Jurkat, Clone E6-1 (cell line): ENCODE measurements at regions not wholly inside any gene's neighbourhood (a gene's known extent, or its start where the extent isn't known, plus 50 kb on each side); places are given as distances from the start of the nearest gene placed in this dataset.

Experiments
- DNase-seq: peaks from one replicate; pipeline ENCODE4 v3.0.0-alpha.2; 2011; ENCODE audit warnings: low read depth, low spot score
- H3K4me3 ChIP-seq: 2 replicates; pipeline ENCODE4 v1.5.1; 2011; ENCODE audit warnings: mild to moderate bottlenecking, low read length, control low read depth, moderate library complexity

DNA sequence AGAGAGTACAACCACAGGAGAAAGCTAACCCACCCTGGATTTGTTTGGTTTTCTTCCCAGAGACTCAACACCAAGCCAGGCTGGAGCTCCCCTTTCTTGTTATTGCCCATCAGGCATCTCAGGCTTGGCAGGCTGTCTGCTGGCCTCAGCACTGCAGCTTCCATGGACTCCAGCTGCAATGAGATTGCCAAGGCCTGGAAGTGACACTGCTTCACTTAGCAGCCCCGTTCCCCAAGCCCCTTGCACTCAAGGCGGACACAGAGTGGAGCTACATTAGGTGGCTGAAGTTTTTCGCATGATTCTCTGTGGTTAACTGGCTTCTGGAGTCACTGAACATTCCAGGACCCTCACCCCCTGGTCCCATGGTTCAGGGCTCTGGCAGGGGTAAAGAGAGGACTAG, 163.1 kb upstream of the GDF10 start:
- no peak for DNase-seq
- H3K4me3 ChIP-seq: no peak overlapping the region

DNA sequence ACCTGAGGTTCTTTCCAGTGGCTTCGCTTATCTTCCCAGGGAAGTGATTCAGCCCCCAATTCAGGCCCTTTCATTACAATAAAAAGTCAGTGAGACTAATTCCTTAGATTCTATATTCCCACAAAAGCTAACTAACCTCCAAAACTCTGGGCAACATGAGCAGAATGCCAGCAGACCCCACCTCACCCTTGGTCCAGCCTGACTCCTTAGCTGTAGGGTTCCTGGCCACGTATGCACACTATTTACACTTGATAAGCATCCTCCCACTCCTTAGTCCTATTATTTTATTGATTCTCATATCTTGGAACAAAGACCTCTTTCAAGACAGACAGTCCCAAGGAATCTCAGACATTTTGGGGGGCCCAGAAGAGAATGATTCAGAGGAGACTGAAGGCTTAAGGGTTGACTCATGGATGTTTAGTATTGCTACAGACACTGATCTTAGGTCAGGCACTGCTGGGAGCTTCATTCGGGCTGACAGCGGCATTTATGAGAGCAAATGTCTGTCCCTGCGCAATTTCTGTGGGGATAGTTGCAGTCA, 162.6 kb upstream of the GDF10 start:
- no peak overlapping the region for H3K4me3 ChIP-seq
- DNase-seq: no peak

DNA sequence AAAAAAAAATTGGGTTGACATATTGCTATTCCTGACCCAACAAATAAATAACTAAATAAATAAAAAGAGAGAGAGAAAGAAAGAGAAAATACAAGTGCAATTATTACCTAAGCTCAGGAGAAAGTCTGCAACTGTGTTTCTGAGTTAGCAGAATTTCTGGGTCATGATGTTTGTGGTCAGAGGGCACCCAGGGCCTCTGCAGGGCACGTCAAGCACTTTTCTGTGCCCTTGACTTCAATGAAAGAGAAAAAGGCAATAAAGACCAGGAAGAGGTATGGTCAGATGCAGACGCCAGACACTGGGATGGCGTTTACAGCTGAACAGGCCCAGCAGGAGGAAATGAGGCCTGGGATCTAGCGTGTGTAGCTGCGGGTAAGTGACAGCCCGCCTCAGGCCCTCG, 160.9 kb upstream of the GDF10 start:
- H3K4me3 ChIP-seq: no peak overlapping the region
- no peak for DNase-seq

DNA sequence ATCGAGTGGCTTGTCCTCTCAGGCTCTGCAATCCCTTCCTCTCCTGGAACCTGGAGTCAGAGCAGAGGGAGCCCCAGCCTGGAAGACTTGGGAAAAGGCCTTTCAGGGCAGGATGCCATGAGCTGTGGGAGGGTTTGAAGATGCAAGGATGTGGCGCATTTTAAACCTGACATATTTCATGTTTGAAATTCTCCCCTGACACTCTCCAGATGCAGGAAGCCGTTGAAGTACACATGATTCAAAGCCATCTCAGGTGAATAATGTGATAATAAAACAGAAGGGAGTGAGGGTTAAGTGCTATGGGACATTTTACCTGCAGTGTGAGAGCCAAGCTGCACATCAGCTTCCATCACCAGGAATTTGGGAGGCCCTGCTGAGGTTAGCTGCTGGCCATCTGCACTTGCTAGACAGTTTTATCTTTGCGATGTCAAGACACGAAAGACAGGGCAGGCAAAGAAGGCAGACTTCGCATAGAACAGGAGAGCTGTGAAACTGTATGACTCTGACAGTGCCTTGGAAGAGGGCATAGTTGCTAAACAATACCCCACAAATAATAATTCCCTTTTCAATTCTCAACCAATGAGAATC, 159.1 kb upstream of the GDF10 start:
- H3K4me3 ChIP-seq: no peak overlapping the region
- no peak for DNase-seq

- DNase-seq: no peak
- H3K4me3 ChIP-seq: no peak overlapping the region
These were observed 158.6 kb upstream of the GDF10 start for GRCh38 chr10:47141349-47141748.

DNA sequence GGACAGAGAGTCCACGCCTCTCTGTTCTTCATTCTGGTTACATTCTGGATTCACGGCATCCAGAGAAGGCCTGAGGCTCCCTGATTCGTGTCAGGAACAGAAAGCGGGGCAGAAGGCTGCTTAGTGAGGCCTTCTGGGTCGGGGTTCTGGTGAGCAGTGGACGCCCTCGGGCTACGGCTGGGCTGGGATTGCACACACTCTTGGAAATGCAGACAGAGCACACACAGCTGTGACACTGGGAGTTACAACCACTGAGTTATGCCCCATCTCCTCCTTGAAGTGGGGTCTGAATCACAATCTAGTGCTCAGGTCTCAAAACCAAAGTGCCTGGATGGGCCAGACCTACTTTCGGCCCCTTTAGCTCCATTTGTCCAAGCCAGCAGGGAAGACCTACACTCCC, 156.9 kb upstream of the GDF10 start:
- H3K4me3 ChIP-seq: no peak overlapping the region
- DNase-seq: no peak

GRCh38 chr10:47143473-47143872, 156.5 kb upstream of the GDF10 start:
- no peak for DNase-seq
- H3K4me3 ChIP-seq: no peak overlapping the region

DNA sequence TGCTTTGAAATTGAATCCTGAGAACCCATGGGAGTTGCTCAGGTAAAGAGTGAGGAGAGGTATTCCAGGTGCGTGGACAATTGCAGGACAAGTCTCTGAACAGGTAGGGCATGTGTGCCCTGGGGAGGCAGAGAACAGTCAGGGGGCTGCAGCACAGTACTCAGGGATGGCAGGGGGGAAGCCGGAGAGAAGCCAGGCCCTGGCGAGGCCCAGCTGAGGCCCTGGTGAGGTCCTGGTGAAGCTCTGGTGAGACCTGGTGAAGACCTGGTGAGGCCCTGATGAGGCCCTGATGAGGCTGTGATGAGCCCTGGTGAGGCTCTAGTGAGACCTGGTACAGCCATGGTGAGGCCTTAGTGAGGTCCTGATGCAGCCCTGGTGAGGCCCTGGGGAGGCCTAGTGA, 155.5 kb upstream of the GDF10 start:
- no peak for DNase-seq
- no peak overlapping the region for H3K4me3 ChIP-seq

DNA sequence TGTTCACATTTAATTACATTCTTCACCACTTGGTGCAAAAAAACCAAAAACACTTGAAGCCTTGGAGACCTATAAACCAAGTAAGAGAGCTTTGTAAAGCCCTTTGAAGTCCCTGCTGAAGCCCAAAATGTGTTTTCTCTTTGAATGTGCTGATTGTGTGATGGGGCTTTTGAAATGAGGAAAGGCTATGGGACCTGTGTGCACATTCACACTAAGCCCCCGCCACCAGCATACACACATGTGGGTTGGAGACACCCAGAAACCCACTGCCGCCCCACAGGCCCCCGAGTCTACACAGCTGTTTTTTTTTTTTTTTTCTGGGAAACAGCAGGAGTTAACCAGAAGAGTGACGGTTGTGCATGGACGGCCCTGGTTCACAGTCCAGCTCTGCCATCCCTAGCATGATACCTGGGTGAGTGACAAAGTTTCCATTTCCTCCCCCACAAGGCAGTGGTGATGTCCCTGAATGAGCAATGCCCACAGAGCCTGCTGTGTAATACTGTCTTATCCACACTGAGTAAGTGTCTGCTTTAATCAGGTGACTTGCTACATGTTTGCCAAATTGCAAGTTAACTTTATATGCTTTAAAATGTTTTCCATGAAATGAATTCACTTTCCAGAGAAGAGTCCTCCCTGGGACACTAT, 154.6 kb upstream of the GDF10 start:
- no peak for DNase-seq
- H3K4me3 ChIP-seq: no peak overlapping the region

GRCh38 chr10:47146572-47146971, 153.4 kb upstream of the GDF10 start:
- DNase-seq: no peak
- H3K4me3 ChIP-seq: no peak overlapping the region

DNA sequence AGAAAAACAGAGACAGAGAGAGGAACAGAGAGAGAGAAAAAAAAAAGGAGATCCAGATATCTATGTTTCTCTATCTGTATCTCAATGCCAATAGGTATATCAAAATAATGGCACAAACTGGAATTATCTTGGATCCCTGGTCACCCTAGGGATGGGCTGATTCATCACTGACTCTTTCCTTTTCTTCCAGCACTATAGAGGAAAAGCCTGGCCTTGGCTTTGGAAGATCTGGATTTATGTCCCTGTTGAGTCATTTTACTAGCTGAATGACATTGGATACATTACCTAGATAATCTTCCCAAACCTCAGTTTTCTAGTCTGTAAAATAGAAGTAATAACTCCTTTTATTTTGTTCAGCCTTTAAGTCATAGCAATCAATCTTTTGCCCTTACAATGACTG, 152.8 kb upstream of the GDF10 start:
- no peak overlapping the region for H3K4me3 ChIP-seq
- DNase-seq: no peak

- no peak overlapping the region for H3K4me3 ChIP-seq
- no peak for DNase-seq
These were observed 149.4 kb upstream of the GDF10 start for GRCh38 chr10:47150581-47150980.

GRCh38 chr10:47151920-47152319, 148.1 kb upstream of the GDF10 start:
- no peak for DNase-seq
- H3K4me3 ChIP-seq: no peak overlapping the region

- peak; percentile 47 for DNase-seq
- no peak overlapping the region for H3K4me3 ChIP-seq
These were observed 147.1 kb upstream of the GDF10 start for GRCh38 chr10:47152861-47153349.

- DNase-seq: no peak
- H3K4me3 ChIP-seq: no peak overlapping the region
These were observed 145.2 kb upstream of the GDF10 start for GRCh38 chr10:47154762-47155161.

- H3K4me3 ChIP-seq: no peak overlapping the region
- DNase-seq: no peak
These were observed 143.1 kb upstream of the GDF10 start for GRCh38 chr10:47156873-47157272.

DNA sequence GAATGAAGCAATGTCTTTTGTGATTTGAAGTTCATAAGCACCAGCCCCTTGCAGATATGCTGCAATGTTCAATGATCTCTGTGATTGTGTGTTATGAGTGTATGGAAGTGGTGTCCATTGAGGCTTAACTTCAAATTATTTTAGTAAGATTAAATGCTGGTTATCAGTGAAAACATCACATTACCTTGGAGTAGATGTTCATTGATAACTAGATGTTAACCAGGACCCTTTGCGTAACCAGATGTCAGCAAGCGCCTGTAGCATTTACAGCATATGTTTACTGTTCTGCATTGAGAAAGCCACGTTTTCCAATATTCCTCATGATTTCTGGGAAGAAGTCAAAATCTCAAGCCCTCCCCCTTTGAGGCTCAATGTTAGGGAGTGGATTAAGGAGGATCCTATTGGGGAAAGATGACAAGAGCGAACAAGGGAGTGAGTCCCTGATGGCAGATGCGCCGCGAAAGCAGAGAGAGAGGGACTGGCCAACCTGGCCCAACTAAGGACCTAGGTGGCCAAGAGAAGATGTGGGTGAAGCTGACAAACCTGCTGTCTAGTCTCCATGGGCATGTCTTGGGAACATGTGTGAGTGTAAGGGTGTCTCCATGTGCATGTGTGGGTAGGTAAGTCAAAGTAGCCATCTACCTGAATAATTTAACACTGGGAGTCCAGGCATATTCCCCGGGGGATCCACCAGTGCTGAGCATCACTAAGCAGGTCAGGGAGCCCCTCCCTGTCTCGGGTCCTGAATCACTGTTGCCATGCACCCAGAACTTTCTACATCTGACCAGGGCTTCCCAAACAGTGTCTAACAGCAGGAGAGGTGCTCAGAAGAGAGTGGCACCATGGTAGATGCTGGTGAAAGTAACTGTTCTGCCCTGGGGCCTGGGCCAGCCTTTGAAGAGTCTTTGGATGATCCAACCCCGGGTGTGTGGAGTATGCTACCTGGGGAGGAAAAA, 141.6 kb upstream of the GDF10 start:
- H3K4me3 ChIP-seq: no peak overlapping the region
- no peak for DNase-seq

DNA sequence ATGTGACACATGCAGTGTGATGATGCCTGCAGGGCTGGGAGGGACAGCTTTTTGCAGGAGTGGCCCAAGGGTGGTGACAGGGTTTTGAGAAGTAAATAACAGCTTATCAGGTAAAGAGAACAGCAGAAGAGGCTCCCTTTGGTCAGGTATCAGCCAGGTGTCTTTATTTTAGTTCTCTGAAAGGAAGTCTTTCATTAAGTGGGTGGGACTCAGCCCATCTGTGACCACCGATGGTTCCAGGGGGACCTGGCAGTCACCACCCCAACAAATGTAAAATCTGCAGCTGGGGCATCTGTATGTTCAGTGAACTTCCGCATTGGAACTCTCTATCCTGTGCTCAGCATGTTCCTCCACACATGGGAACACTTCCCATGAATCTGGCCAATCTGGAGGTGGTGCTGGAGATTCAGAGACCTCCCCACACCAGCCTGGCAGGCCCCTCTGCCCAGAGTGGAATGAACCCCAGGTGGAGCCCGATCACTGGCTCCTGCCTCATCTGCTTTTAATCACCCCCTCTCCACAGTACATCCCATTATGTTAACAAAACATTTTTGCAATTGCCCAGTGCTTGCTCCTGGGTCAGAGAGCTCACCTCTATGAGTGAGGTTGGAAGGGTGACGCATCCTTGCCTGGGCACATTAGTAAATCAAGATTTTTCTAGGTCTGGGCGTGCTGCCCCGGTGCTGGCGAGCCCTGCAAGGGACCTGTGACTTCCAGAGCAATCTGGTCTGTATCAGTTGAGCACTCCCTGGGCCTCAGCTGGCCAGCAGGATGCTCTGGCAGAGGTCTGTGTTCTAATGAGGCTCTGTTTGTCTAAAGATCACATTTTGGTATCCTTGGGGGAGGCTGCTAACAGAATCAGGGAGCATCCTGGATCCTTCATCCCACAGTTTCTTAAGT, 140.4 kb upstream of the GDF10 start:
- H3K4me3 ChIP-seq: no peak overlapping the region
- DNase-seq: no peak
